Brain microvascular endothelial cell (primary cell): ENCODE measurements at regions not wholly inside any gene's neighbourhood (a gene's known extent, or its start where the extent isn't known, plus 50 kb on each side); places are given as distances from the start of the nearest gene placed in this dataset.

Experiments used
- DNase-seq: peaks from one replicate; pipeline ENCODE4 v3.0.0-alpha.2; 2020
- H3K27ac ChIP-seq: fragments of 250-450 bp; sonication (Bioruptor Pico); 2 replicates; pipeline ENCODE4 v1.5.1; 2020; ENCODE audit warnings: mild to moderate bottlenecking, moderate library complexity
- H3K27me3 ChIP-seq: fragments of 250-450 bp; sonication (Bioruptor Pico); replicated peaks from 2 replicates; pipeline ENCODE4 v1.5.1; 2020; ENCODE audit warnings: mild to moderate bottlenecking
- H3K36me3 ChIP-seq: fragments of 250-450 bp; sonication (Bioruptor Pico); replicated peaks from 2 replicates; pipeline ENCODE4 v1.5.1; 2020; ENCODE audit warnings: mild to moderate bottlenecking
- H3K4me3 ChIP-seq: 2 replicates; pipeline ENCODE4 v1.5.1; 2011; ENCODE audit warnings: low read depth, mild to moderate bottlenecking, control low read depth, low read length, moderate library complexity
- in situ Hi-C: cut with HindIII; loops from 2 replicates; pipeline ENCODE4 v1.10.0; 2017; ENCODE audit warnings: low sequenced_read_pairs, low pct_ligation_motif_present
- TF ChIP-seq, protein P1 (sequence below): IDR thresholded peaks from 2 replicates; pipeline ENCODE4 v1.5.1; 2011; ENCODE audit warnings: low read depth, mild to moderate bottlenecking, moderate library complexity, low read length, control low read depth, inconsistent platforms; ENCODE audit errors: missing control alignments

DNA sequence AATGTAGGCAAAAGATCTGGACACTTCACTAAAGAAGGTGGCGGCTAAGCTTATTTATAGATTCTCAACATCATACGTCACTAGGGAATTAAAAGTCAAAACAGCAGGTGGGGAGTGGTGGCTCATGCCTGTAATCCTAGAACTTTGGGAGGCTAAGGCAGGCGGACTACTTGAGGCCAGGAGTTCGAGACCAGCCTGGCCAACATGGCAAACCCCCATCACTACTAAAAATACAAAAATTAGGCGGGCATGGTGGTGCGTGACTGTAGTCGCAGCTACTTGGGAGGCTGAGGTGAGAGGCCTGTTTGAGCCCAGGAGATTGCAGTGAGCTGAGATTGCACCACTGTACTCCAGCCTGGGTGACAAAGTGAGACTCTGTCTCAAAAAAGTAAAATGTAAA lies 74.6 kb downstream of the GPX5 start:
- Histone ChIP-seq H3K27me3 (no peaks in the 10 kb centered on the region), H3K4me3 (no peak overlapping the region), H3K27ac (no peak overlapping the region), H3K36me3 (no peaks in the 10 kb centered on the region)
- TF ChIP-seq, protein P1, sequence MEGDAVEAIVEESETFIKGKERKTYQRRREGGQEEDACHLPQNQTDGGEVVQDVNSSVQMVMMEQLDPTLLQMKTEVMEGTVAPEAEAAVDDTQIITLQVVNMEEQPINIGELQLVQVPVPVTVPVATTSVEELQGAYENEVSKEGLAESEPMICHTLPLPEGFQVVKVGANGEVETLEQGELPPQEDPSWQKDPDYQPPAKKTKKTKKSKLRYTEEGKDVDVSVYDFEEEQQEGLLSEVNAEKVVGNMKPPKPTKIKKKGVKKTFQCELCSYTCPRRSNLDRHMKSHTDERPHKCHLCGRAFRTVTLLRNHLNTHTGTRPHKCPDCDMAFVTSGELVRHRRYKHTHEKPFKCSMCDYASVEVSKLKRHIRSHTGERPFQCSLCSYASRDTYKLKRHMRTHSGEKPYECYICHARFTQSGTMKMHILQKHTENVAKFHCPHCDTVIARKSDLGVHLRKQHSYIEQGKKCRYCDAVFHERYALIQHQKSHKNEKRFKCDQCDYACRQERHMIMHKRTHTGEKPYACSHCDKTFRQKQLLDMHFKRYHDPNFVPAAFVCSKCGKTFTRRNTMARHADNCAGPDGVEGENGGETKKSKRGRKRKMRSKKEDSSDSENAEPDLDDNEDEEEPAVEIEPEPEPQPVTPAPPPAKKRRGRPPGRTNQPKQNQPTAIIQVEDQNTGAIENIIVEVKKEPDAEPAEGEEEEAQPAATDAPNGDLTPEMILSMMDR: no peak
- in situ Hi-C loops: no loop called here
- no peak for DNase-seq

DNA sequence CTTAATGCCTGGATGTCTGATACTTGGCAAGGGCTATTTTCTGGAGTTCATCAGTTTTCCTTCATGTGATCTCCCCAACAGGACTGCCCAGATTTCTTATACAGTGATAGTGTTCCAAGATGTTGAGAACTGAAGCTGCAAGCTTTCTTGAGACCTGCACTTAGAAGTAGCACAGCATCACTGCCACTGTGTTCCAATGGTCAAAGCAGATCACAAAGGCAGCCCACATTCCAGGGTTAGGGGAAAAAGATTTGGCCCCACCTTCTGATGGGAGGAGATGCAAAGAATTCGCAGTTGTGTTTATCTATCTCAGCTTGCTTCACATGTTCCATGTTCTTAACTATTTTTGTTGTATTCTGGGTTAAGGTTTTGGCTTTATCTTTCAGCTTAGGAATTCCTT lies 78.2 kb downstream of the GPX5 start:
- no peak overlapping the region for H3K27ac ChIP-seq
- TF ChIP-seq, protein P1: no peak
- DNase-seq: no peak
- no peaks in the 10 kb centered on the region for H3K36me3 ChIP-seq
- no peak overlapping the region for H3K4me3 ChIP-seq
- in situ Hi-C loops: no loop called here
- no peaks in the 10 kb centered on the region for H3K27me3 ChIP-seq

DNA sequence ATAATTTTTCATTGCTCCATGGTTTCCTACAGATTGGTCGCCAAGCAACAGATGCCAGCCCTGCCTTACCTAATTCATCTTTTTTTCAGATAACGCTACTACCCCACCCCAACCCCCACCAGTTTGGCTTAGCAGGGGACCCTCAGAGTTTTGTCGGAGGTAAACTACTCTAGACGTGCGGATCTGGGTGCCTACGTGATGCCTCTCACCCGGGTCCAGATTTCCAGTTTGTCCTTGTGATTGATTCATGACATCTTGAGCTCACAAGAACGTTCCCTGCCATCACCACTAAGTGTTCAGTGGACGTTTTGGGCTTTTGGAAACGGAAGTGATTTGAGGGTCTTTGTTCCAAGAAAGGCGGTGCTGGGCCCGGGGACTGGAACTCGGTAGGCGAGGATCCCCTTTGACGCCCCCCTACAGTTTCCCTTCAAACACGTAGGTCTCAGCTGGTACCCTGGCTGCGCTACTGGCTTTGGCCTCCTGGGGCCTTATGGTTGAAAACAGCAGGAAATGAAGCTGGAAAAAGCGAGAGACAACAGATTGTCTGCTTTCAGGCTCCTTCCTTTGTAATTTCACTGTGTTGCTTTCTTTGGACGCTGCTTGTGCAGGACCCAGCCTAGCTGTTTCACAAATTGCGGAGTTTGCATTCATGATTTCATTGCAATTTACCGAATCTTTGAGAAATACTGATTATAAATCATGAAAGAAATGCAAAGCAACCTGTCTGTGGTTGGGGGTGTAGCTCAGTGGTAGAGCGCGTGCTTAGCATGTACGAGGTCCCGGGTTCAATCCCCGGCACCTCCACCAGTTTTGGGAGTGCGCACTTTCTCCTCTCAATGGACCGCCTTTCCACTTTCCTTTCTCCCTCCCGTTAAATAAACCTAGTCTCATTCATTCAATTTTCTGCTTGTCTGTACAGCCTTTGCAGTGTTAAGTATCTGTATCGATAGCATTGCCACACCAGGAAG lies 81.0 kb downstream of the GPX5 start:
- TF ChIP-seq, protein P1: peak; percentile 71
- Histone ChIP-seq H3K36me3 (no peaks in the 10 kb centered on the region), H3K27ac (no peak overlapping the region), H3K4me3 (peak overlapping the region; percentile 66), H3K27me3 (peaks cover 2% of the 10 kb centered on the region)
- DNase-seq: peak; percentile 84
- in situ Hi-C loops: no loop called here

DNA sequence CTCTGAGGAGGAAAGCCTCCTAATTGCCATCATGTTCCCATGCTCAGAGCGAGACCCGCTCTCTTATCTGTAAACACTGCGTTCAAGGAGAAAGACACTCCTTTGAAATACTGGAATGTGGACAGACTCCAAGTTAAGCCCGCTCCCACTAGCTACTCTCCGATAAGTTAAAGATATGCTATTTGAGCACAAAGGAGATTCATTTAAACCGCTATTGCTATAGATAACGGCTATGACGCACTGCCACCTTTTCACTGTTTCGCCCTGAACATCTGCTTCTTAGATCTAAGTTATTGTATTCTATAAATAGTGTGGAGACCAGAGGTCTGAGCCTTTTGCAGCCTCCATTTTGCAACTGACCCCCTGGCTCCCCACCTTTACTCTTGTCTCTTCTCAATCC lies 82.3 kb downstream of the GPX5 start:
- Histone ChIP-seq H3K27me3 (peaks cover 2% of the 10 kb centered on the region), H3K4me3 (no peak overlapping the region), H3K36me3 (no peaks in the 10 kb centered on the region), H3K27ac (no peak overlapping the region)
- in situ Hi-C loops: no loop called here
- DNase-seq: no peak
- TF ChIP-seq, protein P1: no peak

DNA sequence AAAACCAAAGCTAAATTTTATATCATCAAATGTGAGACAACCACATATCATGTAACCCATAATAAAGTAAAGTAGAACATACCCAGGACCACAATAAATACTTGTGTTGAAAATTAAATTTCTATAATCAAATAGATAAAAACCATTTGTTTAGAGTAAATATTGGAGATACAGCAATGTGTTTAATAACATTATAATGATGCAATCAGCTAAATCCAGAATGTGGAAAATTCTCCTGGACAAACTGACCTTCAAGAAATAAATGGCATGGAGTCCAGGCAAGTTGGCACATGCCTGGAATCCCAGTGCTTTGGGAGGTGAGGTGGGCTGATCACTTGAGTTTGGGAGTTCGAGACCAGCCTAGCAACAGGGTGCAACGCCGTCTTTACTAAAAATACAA lies 84.0 kb downstream of the GPX5 start:
- TF ChIP-seq, protein P1: no peak
- peaks cover 2% of the 10 kb centered on the region for H3K27me3 ChIP-seq
- H3K27ac ChIP-seq: no peak overlapping the region
- no peaks in the 10 kb centered on the region for H3K36me3 ChIP-seq
- DNase-seq: no peak
- H3K4me3 ChIP-seq: no peak overlapping the region
- in situ Hi-C loops: no loop called here
